Spleen (tissue), 11 donors: ENCODE measurements at regions not wholly inside any gene's neighbourhood (a gene's known extent, or its start where the extent isn't known, plus 50 kb on each side); places are given as distances from the start of the nearest gene placed in this dataset.

Experiments used
- DNase-seq: peaks from one replicate; pipeline ENCODE4 v3.0.0-alpha.2; 2020
- H3K27ac ChIP-seq, 8 donors: fragments of 200-600 bp; sonication (generic) in 7 of 8; 1 replicate in 4 of 8; 2 replicates in 4 of 8; pipeline versions ENCODE4 v1.5.0 to v1.8.0; 2016 to 2021; ENCODE audit warnings: inconsistent platforms in 4 of 8, mild to moderate bottlenecking in 4 of 8, moderate library complexity in 1 of 8
- H3K27me3 ChIP-seq, 7 donors: fragments of 200-600 bp; sonication (generic) in 6 of 7; replicated peaks in 1 of 7; 1 replicate in 4 of 7; 2 replicates in 3 of 7; pipeline versions ENCODE4 v1.5.0 to v1.8.0; 2016 to 2021; ENCODE audit warnings: inconsistent platforms in 3 of 7, mild to moderate bottlenecking in 1 of 7
- H3K36me3 ChIP-seq, 6 donors: fragments of 200-600 bp; sonication (generic) in 5 of 6; 1 replicate in 4 of 6; 2 replicates in 2 of 6; pipeline versions ENCODE4 v1.5.0 to v1.8.0; 2016 to 2021; ENCODE audit warnings: inconsistent platforms in 2 of 6
- H3K4me1 ChIP-seq, 6 donors: fragments of 200-600 bp; sonication (generic) in 5 of 6; 1 replicate in 3 of 6; 2 replicates in 3 of 6; pipeline versions ENCODE4 v1.5.0 to v1.8.0; 2016 to 2021; ENCODE audit warnings: inconsistent platforms in 3 of 6
- H3K4me3 ChIP-seq, 8 donors: fragments of 200-600 bp; sonication (generic) in 7 of 8; 1 replicate in 4 of 8; 2 replicates in 4 of 8; pipeline versions ENCODE4 v1.5.0 to v1.8.0; 2016 to 2021; ENCODE audit warnings: inconsistent platforms in 4 of 8, mild to moderate bottlenecking in 4 of 8, moderate library complexity in 2 of 8
- H3K9me3 ChIP-seq, 8 donors: fragments of 200-600 bp; sonication (generic) in 7 of 8; 1 replicate in 4 of 8; 2 replicates in 4 of 8; pipeline versions ENCODE4 v1.5.0 to v1.8.0; 2016 to 2021; ENCODE audit warnings: inconsistent platforms in 4 of 8
- POLR2A ChIP-seq, 3 donors: fragments of 450-650 bp; IDR thresholded peaks; one replicate each; pipeline ENCODE4 v1.5.1; 2017; ENCODE audit warnings: antibody characterized with exemption in 3 of 3, mild to moderate bottlenecking in 1 of 3
- POLR2AphosphoS5 ChIP-seq, 3 donors: sonication (generic); formaldehyde crosslinking; IDR thresholded peaks; one replicate each; pipeline ENCODE4 v1.5.1; 2017; ENCODE audit warnings: antibody characterized with exemption in 3 of 3
- WGBS, 5 donors: extraction: QIAGEN DNeasy Blood & Tissue Kit in 3 of 5; methylation state at CpG; one replicate each; pipeline versions ENCODE4 v1.1.5 to v1.1.7; 2013 to 2018; 5-methylcytosine and 5-hydroxymethylcytosine counted together
- intact Hi-C: fragments of 100-400 bp; cut with DNase I; formaldehyde crosslinking; loops from one replicate; pipeline ENCODE4 v1.15.0; 2023; ENCODE audit warnings: low total_unique reads
- TF ChIP-seq, protein P1 (sequence below), 11 experiments: fragments of 200-600 bp in 7 of 11; fragments of 450-650 bp in 4 of 11; sonication (generic) in 4 of 11; IDR thresholded peaks in 8 of 11; conservative IDR thresholded peaks in 3 of 11; 1 replicate in 7 of 11; 2 replicates in 4 of 11; pipeline versions ENCODE4 v1.4.0 to v1.8.0; 2016 to 2021; ENCODE audit warnings: antibody characterized with exemption in 11 of 11, inconsistent platforms in 4 of 11, mild to moderate bottlenecking in 1 of 11
- donor health status: healthy with polysubstance abuse.
- donor health status: DM: no; HTN: no; CAD: no; lungs with moderate emphysema.
- donor health status: DM: no; HTN: no; CAD: no.
- donor health status: Bipolar disorder and iron deficiency.
- donor health status: healthy.
- donor health status: DM: no; HTN: no; CAD: no.
- donor health status: DM: yes; HTN: yes; CAD: no.

DNA sequence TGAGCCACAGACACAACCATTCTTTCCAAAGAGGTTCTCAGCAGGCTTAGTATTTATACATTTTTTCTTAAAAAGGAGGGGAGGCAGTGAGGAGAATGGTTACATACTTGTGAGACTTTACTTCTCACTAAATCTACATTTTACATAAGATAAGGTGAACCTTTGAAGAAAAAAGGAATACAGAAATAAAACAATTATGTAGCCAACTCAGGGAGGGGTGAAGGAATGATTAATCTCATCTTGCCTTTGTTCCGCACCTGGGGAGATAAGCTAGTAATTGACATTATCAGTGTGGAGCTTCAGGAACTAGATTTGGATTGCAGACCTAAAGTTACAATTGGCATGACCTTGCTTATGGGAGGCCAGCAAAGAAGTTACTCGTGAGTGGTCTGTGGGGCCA, 221.8 kb upstream of the GGTLC1 start:
- WGBS, 5 donors, result 75 to 90% (median 87%) methylated on average over 2 of the region's 2 CpGs
- Histone ChIP-seq H3K27ac (no peak overlapping the region), H3K9me3 (no peaks in the 10 kb centered on the region), H3K27me3 (peaks cover 0 to 42% (median 13%) of the 10 kb centered on the region in 7 donors), H3K36me3 (no peaks in the 10 kb centered on the region), H3K4me1 (no peaks in the 10 kb centered on the region), H3K4me3 (no peak overlapping the region)
- no peak for DNase-seq
- no peak for TF ChIP-seq POLR2AphosphoS5 (IDR thresholded peaks at IDR 0.05)
- TF ChIP-seq POLR2A (IDR thresholded peaks at IDR 0.05), result no peak
- TF ChIP-seq, protein P1, sequence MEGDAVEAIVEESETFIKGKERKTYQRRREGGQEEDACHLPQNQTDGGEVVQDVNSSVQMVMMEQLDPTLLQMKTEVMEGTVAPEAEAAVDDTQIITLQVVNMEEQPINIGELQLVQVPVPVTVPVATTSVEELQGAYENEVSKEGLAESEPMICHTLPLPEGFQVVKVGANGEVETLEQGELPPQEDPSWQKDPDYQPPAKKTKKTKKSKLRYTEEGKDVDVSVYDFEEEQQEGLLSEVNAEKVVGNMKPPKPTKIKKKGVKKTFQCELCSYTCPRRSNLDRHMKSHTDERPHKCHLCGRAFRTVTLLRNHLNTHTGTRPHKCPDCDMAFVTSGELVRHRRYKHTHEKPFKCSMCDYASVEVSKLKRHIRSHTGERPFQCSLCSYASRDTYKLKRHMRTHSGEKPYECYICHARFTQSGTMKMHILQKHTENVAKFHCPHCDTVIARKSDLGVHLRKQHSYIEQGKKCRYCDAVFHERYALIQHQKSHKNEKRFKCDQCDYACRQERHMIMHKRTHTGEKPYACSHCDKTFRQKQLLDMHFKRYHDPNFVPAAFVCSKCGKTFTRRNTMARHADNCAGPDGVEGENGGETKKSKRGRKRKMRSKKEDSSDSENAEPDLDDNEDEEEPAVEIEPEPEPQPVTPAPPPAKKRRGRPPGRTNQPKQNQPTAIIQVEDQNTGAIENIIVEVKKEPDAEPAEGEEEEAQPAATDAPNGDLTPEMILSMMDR (IDR thresholded peaks at IDR 0.05 in 8 of 11, conservative IDR thresholded peaks at IDR 0.05 in 3 of 11), result no peak
- intact Hi-C loops, result no loop called here

DNA sequence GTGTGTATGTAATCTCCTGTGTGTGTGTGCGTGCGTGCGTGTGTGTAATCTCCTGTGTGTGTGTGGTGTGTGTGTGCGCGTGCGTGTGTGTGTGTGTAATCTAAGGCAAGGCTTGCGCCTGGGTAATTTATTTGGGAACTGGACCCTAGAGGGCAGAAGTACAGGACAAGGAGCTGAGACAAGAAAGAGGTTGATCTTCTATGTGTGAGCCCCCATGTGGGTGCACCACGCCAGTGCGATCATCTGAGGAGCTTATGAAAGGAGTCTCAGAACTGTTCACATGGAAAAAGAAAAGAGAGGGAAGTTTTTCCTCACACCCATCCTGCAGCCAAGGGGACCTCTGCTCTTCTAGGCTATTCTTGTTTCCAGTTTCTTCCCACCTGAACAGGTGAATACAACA, 220.1 kb upstream of the GGTLC1 start:
- Histone ChIP-seq H3K9me3 (no peaks in the 10 kb centered on the region), H3K36me3 (no peaks in the 10 kb centered on the region), H3K27me3 (peaks cover 0 to 33% (median 13%) of the 10 kb centered on the region in 7 donors), H3K4me1 (no peaks in the 10 kb centered on the region), H3K27ac (no peak overlapping the region), H3K4me3 (no peak overlapping the region)
- intact Hi-C loops, result no loop called here
- TF ChIP-seq, protein P1 (IDR thresholded peaks at IDR 0.05 in 8 of 11, conservative IDR thresholded peaks at IDR 0.05 in 3 of 11), result no peak
- TF ChIP-seq POLR2A (IDR thresholded peaks at IDR 0.05), result no peak
- TF ChIP-seq POLR2AphosphoS5 (IDR thresholded peaks at IDR 0.05), result no peak
- WGBS, 5 donors, result 85 to 93% (median 88%) methylated on average over 9 of the region's 9 CpGs
- DNase-seq, result no peak

DNA sequence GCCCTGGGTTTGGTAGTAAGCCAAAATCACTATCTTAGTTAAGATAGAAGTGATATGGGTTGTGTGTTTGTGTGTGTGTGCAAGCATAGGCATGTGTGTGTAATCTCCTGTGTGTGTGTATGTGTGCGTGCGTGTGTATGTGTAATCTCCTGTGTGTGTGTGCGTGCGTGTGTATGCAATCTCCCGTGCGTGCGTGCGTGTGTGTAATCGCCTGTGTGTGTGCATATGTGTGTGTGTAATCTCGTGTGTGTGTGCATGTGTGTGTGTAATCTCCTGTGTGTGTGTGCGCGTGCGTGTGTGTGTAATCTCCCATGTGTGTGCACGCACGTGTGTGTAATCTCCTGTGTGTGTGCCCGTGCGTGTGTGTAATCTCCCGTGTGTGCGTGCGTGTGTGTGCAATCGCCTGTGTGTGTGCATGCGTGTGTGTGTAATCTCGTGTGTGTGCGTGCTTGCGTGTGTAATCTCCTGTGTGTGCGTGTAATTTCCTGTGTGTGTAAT, 219.3 kb upstream of the GGTLC1 start:
- Histone ChIP-seq H3K4me3 (no peak overlapping the region), H3K36me3 (no peaks in the 10 kb centered on the region), H3K4me1 (no peaks in the 10 kb centered on the region), H3K27me3 (peaks cover 0 to 26% (median 9%) of the 10 kb centered on the region in 7 donors), H3K9me3 (no peaks in the 10 kb centered on the region), H3K27ac (no peak overlapping the region)
- TF ChIP-seq, protein P1 (IDR thresholded peaks at IDR 0.05 in 8 of 11, conservative IDR thresholded peaks at IDR 0.05 in 3 of 11), result no peak
- TF ChIP-seq POLR2AphosphoS5 (IDR thresholded peaks at IDR 0.05), result no peak
- TF ChIP-seq POLR2A (IDR thresholded peaks at IDR 0.05), result no peak
- WGBS, 5 donors, result 84 to 90% (median 87%) methylated on average over 19 to 26 of the region's 26 CpGs
- intact Hi-C loops, result no loop called here
- DNase-seq, result no peak

DNA sequence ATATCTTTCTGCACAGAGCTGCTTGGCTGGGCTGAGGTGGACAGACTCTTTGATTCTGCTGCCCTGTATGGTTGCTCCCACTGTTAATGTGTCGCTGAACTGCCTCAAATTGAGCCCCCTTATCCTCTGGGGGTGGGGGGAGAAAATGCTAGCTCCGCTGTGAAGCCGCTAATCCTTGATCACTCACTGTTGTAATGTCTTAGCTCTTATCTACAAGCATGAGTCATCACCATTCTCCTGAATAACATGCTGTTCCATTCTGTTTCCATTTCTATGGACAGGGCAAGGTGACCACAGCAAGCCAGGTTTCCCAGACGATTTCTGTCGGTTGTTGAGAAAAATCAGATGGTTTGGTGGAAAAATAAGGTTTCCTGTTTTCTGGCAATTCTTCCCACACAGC, 218.4 kb upstream of the GGTLC1 start:
- H3K4me1 ChIP-seq, result no peaks in the 10 kb centered on the region
- no peaks in the 10 kb centered on the region for H3K9me3 ChIP-seq
- no peaks in the 10 kb centered on the region for H3K36me3 ChIP-seq
- no peak overlapping the region for H3K27ac ChIP-seq
- no peak overlapping the region for H3K4me3 ChIP-seq
- no peak for DNase-seq
- 78 to 89% (median 86%) methylated on average over 5 of the region's 5 CpGs for WGBS, 5 donors
- H3K27me3 ChIP-seq, result peaks cover 0 to 17% (median under 1%) of the 10 kb centered on the region in 7 donors
- TF ChIP-seq POLR2AphosphoS5 (IDR thresholded peaks at IDR 0.05) (no peak), POLR2A (IDR thresholded peaks at IDR 0.05) (no peak)
- TF ChIP-seq, protein P1 (IDR thresholded peaks at IDR 0.05 in 8 of 11, conservative IDR thresholded peaks at IDR 0.05 in 3 of 11), result no peak
- intact Hi-C loops, result no loop called here
